Keratinocyte (primary cell): ENCODE measurements at regions not wholly inside any gene's neighbourhood (a gene's known extent, or its start where the extent isn't known, plus 50 kb on each side); places are given as distances from the start of the nearest gene placed in this dataset.

ENCODE experiments used
- CTCF ChIP-seq, 3 experiments: IDR thresholded peaks in 1 of 3; conservative IDR thresholded peaks in 1 of 3; optimal IDR thresholded peaks in 1 of 3; 2 replicates in 2 of 3; 3 replicates in 1 of 3; pipeline versions ENCODE3 to v1.5.1; 2011; ENCODE audit warnings: low read length in 3 of 3, mild to moderate bottlenecking in 3 of 3, moderate library complexity in 2 of 3, control low read depth in 1 of 3, inconsistent platforms in 1 of 3; ENCODE audit not compliant: insufficient read depth in 2 of 3; ENCODE audit errors: extremely low read depth in 1 of 3
- EZH2 ChIP-seq: IDR thresholded peaks from one replicate; pipeline ENCODE4 v1.6.1; 2012; ENCODE audit warnings: inconsistent platforms, mild to moderate bottlenecking, low read length, moderate library complexity

- TF ChIP-seq CTCF (optimal IDR thresholded peaks at IDR 0.05 in 1 of 3, IDR thresholded peaks at IDR 0.05 in 1 of 3, conservative IDR thresholded peaks at IDR 0.05 in 1 of 3; ENCODE audit: extremely low read depth in 1 of 3, insufficient read depth in 2 of 3, low read length in 3 of 3) = no peak
- no peak for TF ChIP-seq EZH2
Measured at GRCh38 chr9:99682870-99683269, 138.8 kb upstream of the NR4A3 start.
